Gastroesophageal sphincter (tissue), 4 donors: ENCODE measurements at regions not wholly inside any gene's neighbourhood (a gene's known extent, or its start where the extent isn't known, plus 50 kb on each side); places are given as distances from the start of the nearest gene placed in this dataset.
A peak's percentile ranks its signal among the peaks of the same experiment; 100 is the strongest.

Experiments used
- ATAC-seq: fragments of 150-250 bp; one replicate; pipeline ENCODE4 v1.9.1; 2016; ENCODE audit warnings: mild to moderate bottlenecking, moderate library complexity
- H3K27ac ChIP-seq, 4 donors: fragments of 200-600 bp; sonication (generic) in 3 of 4; 1 replicate in 3 of 4; 2 replicates in 1 of 4; pipeline ENCODE4 v1.5.1; 2016 to 2019
- H3K27me3 ChIP-seq: fragments of 200-600 bp; sonication (generic); one replicate; pipeline ENCODE4 v1.5.1; 2019
- H3K36me3 ChIP-seq, 2 donors: fragments of 200-600 bp; sonication (generic); one replicate each; pipeline ENCODE4 v1.5.1; 2019; ENCODE audit warnings: control low read depth in 1 of 2
- H3K4me1 ChIP-seq, 3 donors: fragments of 200-600 bp; sonication (generic); 1 replicate in 2 of 3; 2 replicates in 1 of 3; pipeline ENCODE4 v1.5.1; 2016 to 2019; ENCODE audit warnings: control low read depth in 2 of 3
- H3K4me3 ChIP-seq, 2 donors: fragments of 200-600 bp; sonication (generic); one replicate each; pipeline ENCODE4 v1.5.1; 2019; ENCODE audit warnings: mild to moderate bottlenecking in 1 of 2, moderate library complexity in 1 of 2
- H3K9me3 ChIP-seq, 3 donors: fragments of 200-600 bp; sonication (generic); one replicate each; pipeline ENCODE4 v1.5.1; 2017 to 2019; ENCODE audit warnings: control low read depth in 2 of 3
- EP300 ChIP-seq: sonication (generic); formaldehyde crosslinking; IDR thresholded peaks from one replicate; pipeline ENCODE4 v1.6.1; 2017; ENCODE audit warnings: antibody characterized with exemption, mild to moderate bottlenecking
- POLR2A ChIP-seq, 2 donors: fragments of 450-650 bp; IDR thresholded peaks; one replicate each; pipeline ENCODE4 v1.6.1; 2017; ENCODE audit warnings: antibody characterized with exemption in 2 of 2, mild to moderate bottlenecking in 2 of 2, moderate library complexity in 1 of 2
- POLR2AphosphoS5 ChIP-seq: sonication (generic); formaldehyde crosslinking; IDR thresholded peaks from one replicate; pipeline ENCODE4 v1.6.1; 2017; ENCODE audit warnings: antibody characterized with exemption
- WGBS, 2 donors: methylation state at CpG; one replicate each; pipeline ENCODE4 v1.1.5; 2018; ENCODE audit warnings: low coverage in 1 of 2; 5-methylcytosine and 5-hydroxymethylcytosine counted together
- TF ChIP-seq, protein P1 (sequence below), 4 experiments: fragments of 200-600 bp in 2 of 4; fragments of 450-650 bp in 2 of 4; sonication (generic) in 1 of 4; IDR thresholded peaks; one replicate each; pipeline ENCODE4 v1.5.1; 2017 to 2019; ENCODE audit warnings: antibody characterized with exemption in 4 of 4, mild to moderate bottlenecking in 2 of 4, moderate library complexity in 2 of 4

DNA sequence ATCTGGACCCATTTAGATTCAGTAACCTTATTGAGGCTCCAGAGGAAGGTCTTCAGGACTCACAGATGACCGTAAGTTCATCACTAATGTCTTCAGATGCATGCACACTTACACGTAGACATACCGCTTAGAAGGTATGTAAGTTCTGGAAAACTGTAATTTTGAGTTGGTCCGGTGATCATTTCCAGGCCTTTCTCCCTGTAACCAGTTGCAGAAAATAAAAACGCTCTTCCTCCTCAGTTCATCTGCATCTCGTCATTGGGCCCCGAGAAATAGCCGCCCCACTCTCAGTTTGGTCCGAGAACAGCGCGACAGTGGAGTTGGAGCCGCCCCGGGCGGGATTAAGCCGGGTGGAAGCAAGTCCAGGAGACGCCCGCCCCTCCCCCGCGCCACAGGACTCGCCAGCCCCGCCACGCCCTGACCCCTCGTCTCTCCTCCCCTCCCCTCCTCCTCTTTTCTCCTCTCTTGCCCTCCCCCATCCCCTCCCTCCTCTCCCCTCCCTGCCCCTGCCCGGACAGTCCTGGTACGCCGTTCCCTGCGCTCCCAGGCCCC, 83.7 kb downstream of the TNFAIP2 start:
- Histone ChIP-seq H3K9me3 (peaks cover 0 to 12% (median 0%) of the 10 kb centered on the region in 3 donors), H3K4me3 (peak overlapping the region; percentile 48 to 64), H3K27me3 (peaks cover 30% of the 10 kb centered on the region), H3K4me1 (peaks cover 0 to 43% (median 0%) of the 10 kb centered on the region in 3 donors), H3K36me3 (no peaks in the 10 kb centered on the region), H3K27ac (peak overlapping the region; percentile 41 to 88 (median 83))
- peak; percentile 79 for ATAC-seq
- WGBS, 2 donors: 29% methylated on average over 12 of the region's 27 CpGs; no CpG with 5 or more reads in 1 of the 2 donors
- TF ChIP-seq POLR2AphosphoS5: peak; percentile 19
- TF ChIP-seq, protein P1, sequence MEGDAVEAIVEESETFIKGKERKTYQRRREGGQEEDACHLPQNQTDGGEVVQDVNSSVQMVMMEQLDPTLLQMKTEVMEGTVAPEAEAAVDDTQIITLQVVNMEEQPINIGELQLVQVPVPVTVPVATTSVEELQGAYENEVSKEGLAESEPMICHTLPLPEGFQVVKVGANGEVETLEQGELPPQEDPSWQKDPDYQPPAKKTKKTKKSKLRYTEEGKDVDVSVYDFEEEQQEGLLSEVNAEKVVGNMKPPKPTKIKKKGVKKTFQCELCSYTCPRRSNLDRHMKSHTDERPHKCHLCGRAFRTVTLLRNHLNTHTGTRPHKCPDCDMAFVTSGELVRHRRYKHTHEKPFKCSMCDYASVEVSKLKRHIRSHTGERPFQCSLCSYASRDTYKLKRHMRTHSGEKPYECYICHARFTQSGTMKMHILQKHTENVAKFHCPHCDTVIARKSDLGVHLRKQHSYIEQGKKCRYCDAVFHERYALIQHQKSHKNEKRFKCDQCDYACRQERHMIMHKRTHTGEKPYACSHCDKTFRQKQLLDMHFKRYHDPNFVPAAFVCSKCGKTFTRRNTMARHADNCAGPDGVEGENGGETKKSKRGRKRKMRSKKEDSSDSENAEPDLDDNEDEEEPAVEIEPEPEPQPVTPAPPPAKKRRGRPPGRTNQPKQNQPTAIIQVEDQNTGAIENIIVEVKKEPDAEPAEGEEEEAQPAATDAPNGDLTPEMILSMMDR (IDR thresholded peaks at IDR 0.05): no peak

DNA sequence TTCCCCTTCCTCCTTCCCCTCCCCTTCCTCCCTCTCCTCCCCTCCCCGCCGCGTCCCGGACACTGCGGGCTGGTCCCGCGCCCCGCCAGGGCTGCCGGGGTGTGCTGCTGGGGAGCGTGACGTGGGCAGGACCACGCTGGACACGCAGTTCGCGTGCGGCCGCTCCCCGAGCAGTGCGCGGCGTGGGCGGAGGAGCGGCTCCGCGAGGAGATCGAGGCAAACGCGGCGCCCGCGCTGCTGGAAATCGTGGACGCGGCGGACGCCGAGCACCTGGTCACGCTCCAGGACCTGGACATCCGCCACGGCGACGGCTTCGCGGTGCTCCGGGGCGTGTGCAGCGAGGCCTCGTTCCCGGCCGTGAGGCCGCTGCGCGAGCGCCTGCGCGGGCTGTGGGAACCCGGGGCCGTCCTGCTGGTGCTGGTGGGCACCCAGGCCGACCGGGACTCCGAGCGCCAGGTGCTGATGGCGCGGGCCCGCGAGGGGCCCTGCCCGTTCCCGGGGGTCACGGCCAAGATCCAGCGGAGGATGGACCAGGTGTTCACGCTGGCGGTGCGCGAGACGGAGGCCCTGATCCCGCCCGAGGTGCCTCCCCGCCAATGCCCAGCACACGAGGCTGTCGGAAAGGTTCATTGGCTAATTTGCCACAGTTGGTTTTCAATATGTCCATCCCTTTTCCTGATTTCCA, 84.3 kb downstream of the TNFAIP2 start:
- peaks cover 0 to 43% (median 0%) of the 10 kb centered on the region in 3 donors for H3K4me1 ChIP-seq
- peaks cover 0 to 12% (median 0%) of the 10 kb centered on the region in 3 donors for H3K9me3 ChIP-seq
- WGBS, 2 donors: 0 to 16% methylated on average over 1 to 12 of the region's 80 CpGs
- H3K4me3 ChIP-seq: peak overlapping the region; percentile 48 to 64
- ATAC-seq: peak; percentile 66
- H3K27ac ChIP-seq: peak overlapping the region; percentile 41 to 88 (median 83)
- peak; percentile 50 to 61 for TF ChIP-seq POLR2A (IDR thresholded peaks at IDR 0.05)
- TF ChIP-seq EP300: no peak
- H3K36me3 ChIP-seq: no peaks in the 10 kb centered on the region
- peaks cover 24% of the 10 kb centered on the region for H3K27me3 ChIP-seq

DNA sequence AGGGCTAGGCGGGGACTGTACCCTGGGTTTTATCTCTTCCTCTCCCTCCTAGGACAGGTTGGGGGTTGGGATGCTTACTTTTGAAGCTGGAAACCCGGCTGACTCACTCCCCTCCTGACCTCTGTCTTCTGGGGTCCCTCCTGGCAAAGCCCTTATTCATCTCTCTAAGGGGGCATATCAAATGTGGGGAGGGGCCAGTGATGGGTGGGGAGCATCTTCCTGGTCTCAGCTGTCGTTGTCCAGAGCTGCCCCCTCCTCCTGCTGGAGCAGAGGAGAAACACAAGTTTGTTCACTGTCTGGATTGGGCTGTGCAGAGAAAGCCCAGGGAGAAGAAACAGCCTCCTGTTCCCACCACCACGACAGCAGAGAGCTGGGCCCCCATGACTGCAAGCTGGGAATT, 85.8 kb downstream of the TNFAIP2 start:
- Histone ChIP-seq H3K36me3 (no peaks in the 10 kb centered on the region), H3K4me1 (peaks cover 0 to 43% (median 0%) of the 10 kb centered on the region in 3 donors), H3K27ac (peak overlapping the region in 3 of 4 donors; percentile 29 to 88 (median 85)), H3K9me3 (peaks cover 0 to 10% (median 0%) of the 10 kb centered on the region in 3 donors), H3K27me3 (peaks cover 23% of the 10 kb centered on the region), H3K4me3 (peak overlapping the region in 1 of 2 donors; percentile 64)
- WGBS, 2 donors: 28 to 57% methylated on average over 3 of the region's 4 CpGs
- TF ChIP-seq, protein P1 (IDR thresholded peaks at IDR 0.05): peak in 1 of 4 experiments; percentile 11
- no peak for TF ChIP-seq EP300
- ATAC-seq: no peak

DNA sequence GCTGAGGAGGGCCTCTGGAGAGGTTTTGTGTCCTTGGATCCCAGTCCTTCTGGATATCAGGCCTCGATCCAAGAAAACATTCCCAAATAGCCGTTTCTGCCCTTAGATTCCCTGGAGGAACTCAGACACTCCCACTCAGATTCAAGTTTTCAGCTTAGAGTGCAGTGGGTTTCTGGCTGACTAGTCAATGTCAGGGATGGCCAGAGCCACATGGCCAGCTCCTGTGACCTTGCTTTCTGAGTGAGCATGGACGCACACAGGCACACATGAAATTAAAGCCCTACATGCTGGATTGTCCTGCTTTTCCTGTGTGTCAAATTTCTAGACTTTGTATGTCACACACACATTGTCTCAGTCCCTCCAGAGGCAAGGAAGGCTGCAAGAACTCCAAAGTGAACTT, 86.2 kb downstream of the TNFAIP2 start:
- WGBS, 2 donors: 33 to 37% methylated on average over 1 to 2 of the region's 3 CpGs
- ATAC-seq: no peak

DNA sequence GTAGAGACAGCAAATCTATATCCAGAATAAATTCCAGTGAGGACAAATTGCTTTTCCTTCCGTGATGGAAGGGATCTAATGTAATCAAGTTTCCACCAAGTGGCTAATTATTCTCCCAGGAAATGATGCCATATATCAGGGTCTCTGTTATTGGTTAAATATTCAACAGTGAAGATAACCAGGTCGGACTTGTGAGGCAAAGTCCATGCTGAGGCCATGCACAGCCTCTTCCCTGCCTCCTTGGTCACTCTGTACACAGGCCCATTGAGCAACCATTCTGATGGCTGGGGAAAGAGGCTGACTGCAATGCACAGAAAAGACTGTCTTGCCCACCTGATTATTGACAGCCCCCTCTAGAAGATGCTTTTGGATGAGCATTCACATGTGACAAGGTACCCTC, 90.1 kb downstream of the TNFAIP2 start:
- Histone ChIP-seq H3K27me3 (peaks cover 3% of the 10 kb centered on the region), H3K9me3 (peaks cover 0 to 9% (median 0%) of the 10 kb centered on the region in 3 donors), H3K4me1 (peaks cover 0 to 15% (median 0%) of the 10 kb centered on the region in 3 donors), H3K4me3 (no peak overlapping the region), H3K27ac (no peak overlapping the region), H3K36me3 (no peaks in the 10 kb centered on the region)
- 89 to 100% methylated on average over 1 to 2 of the region's 2 CpGs for WGBS, 2 donors
- ATAC-seq: no peak
- TF ChIP-seq, protein P1 (IDR thresholded peaks at IDR 0.05): no peak
- TF ChIP-seq POLR2AphosphoS5: no peak
- no peak for TF ChIP-seq POLR2A (IDR thresholded peaks at IDR 0.05)

More for the DNA sequence above, 86.2 kb downstream of the TNFAIP2 start:
- peaks cover 20% of the 10 kb centered on the region for H3K27me3 ChIP-seq
- peak overlapping the region in 3 of 4 donors; percentile 29 to 88 (median 85) for H3K27ac ChIP-seq
- peaks cover 0 to 43% (median 0%) of the 10 kb centered on the region in 3 donors for H3K4me1 ChIP-seq
- H3K36me3 ChIP-seq: no peaks in the 10 kb centered on the region
- TF ChIP-seq EP300: no peak
- no peak for TF ChIP-seq POLR2AphosphoS5
- TF ChIP-seq, protein P1 (IDR thresholded peaks at IDR 0.05): no peak
- H3K4me3 ChIP-seq: peak overlapping the region in 1 of 2 donors; percentile 64
- peaks cover 0 to 6% (median 0%) of the 10 kb centered on the region in 3 donors for H3K9me3 ChIP-seq
